ENCODE measurements at regions not wholly inside any gene's neighbourhood (a gene's known extent, or its start where the extent isn't known, plus 50 kb on each side); places are given as distances from the start of the nearest gene placed in this dataset.

DNA sequence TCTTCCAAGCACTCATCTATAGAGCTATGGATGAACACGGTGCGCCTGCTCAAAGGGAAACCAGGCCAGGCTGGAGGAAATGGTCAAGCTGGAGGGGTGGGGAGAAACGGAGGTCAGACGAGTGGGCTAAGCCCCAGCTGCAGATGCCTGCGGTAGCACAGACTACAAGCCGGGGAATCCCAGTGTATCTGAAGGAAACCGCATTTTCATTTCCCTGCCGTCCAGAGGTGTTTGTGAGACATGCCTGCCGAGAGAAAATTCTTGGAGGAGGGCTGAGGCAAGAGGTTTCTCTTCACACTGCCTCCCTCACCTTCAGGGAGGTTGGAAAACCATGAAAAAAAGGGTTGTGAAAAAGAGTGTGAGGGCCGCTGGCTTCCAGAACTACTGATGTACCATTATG is 102.0 kb upstream of the FOXN3 start:
- TF ChIP-seq, protein P1, sequence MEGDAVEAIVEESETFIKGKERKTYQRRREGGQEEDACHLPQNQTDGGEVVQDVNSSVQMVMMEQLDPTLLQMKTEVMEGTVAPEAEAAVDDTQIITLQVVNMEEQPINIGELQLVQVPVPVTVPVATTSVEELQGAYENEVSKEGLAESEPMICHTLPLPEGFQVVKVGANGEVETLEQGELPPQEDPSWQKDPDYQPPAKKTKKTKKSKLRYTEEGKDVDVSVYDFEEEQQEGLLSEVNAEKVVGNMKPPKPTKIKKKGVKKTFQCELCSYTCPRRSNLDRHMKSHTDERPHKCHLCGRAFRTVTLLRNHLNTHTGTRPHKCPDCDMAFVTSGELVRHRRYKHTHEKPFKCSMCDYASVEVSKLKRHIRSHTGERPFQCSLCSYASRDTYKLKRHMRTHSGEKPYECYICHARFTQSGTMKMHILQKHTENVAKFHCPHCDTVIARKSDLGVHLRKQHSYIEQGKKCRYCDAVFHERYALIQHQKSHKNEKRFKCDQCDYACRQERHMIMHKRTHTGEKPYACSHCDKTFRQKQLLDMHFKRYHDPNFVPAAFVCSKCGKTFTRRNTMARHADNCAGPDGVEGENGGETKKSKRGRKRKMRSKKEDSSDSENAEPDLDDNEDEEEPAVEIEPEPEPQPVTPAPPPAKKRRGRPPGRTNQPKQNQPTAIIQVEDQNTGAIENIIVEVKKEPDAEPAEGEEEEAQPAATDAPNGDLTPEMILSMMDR (IDR thresholded peaks at IDR 0.05; ENCODE audit: low read depth, low read length), result no peak
- Histone ChIP-seq H3K4me3 (ENCODE audit: low read depth, low read length) (no peak overlapping the region), H3K9me3 (ENCODE audit: control insufficient read depth, insufficient read depth, low read length) (peaks cover 6% of the 10 kb centered on the region; the same call in 1 of the 2 replicates), H3K27me3 (ENCODE audit: control insufficient read depth, insufficient read depth, low read length) (no peaks in the 10 kb centered on the region), H3K27ac (ENCODE audit: low read depth, low read length) (peak overlapping the region; percentile 61)
- CTCF ChIA-PET, result interaction anchor here (1.0 kb wide), 1 partner anchor 22 kb away, joined by 3 read pairs; no protein-coding TSS in a partner anchor
- POLR2A ChIA-PET, result interaction anchor here (0.6 to 0.9 kb wide), 2 partner anchors 16 to 94 kb away, joined by 3 read pairs; no protein-coding TSS in a partner anchor
- peak; percentile 86 for DNase-seq (ENCODE audit: low read depth, low spot score)

DNA sequence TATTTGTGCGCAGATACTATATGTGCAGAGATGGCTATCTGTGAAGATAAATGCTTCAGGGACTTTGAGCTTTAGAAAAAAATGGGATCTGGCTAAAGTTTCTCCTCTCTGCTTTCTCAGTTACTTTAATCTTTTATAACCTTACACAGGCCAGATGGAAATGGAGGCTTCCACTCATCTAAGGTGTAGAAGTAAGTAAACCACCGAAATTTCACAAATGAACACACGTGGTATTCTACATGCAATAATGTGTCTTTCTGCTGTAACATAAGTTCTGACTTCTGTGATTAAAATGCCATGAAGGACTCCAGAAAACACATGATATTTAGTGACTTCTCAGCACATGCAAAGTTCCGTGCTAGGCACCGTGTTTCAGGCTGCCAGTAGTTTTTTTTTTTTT is 99.1 kb upstream of the FOXN3 start:
- CTCF ChIA-PET, result no interaction called here
- H3K27ac ChIP-seq (ENCODE audit: low read depth, low read length), result no peak overlapping the region
- H3K9me3 ChIP-seq (ENCODE audit: control insufficient read depth, insufficient read depth, low read length), result 0 out of 2 replicates have a peak, but pooled peaks cover 4% of the 10 kb centered on the region
- H3K27me3 ChIP-seq (ENCODE audit: control insufficient read depth, insufficient read depth, low read length), result no peaks in the 10 kb centered on the region
- POLR2A ChIA-PET, result no interaction called here
- TF ChIP-seq, protein P1 (IDR thresholded peaks at IDR 0.05; ENCODE audit: low read depth, low read length), result no peak
- H3K4me3 ChIP-seq (ENCODE audit: low read depth, low read length), result no peak overlapping the region
- DNase-seq (ENCODE audit: low read depth, low spot score), result no peak

DNA sequence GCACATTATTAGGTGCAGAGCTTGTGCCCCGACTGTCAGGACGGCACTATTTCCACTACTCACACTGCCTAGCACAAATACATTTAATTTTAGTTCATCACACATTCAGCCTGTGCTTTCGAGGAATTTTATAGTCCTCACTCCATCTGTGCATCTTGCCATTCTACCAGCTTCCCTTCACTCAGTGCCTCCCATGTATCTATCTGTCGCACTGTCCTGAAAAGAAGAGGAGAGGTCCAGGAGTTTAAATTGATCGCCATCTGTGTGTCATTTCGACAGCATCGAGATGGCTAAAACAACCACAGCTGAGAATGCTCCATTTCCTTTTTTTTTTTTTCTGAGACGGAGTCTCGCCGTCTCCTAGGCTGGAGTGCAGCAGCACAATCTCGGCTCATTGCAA is 97.6 kb upstream of the FOXN3 start:
- no peak overlapping the region for H3K4me3 ChIP-seq (ENCODE audit: low read depth, low read length)
- H3K9me3 ChIP-seq (ENCODE audit: control insufficient read depth, insufficient read depth, low read length), result no peaks in the 10 kb centered on the region
- TF ChIP-seq, protein P1 (IDR thresholded peaks at IDR 0.05; ENCODE audit: low read depth, low read length), result no peak
- no peak for DNase-seq (ENCODE audit: low read depth, low spot score)
- no peak overlapping the region for H3K27ac ChIP-seq (ENCODE audit: low read depth, low read length)
- ChIA-PET CTCF (no interaction called here), POLR2A (no interaction called here)
- no peaks in the 10 kb centered on the region for H3K27me3 ChIP-seq (ENCODE audit: control insufficient read depth, insufficient read depth, low read length)

DNA sequence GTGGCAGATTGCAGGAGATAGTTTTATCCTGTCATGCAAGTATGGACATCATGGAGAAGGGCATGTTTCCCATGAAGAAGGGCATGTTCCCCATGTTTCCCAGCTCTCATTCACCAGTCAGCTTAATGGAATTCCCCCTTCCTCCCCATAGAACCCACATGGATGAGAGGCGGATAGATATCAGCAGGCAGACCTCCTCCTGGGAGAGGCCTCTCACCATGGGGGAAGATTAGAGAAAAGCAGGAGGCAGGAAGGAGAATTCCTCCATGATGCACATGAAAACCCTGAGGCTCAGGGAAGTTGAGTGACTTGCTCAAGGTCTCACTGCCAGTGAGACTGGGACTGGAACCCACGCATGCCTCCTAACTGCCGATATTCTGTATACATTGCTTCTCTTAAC is 92.9 kb upstream of the FOXN3 start:
- no peak overlapping the region for H3K27ac ChIP-seq (ENCODE audit: low read depth, low read length)
- TF ChIP-seq, protein P1 (IDR thresholded peaks at IDR 0.05; ENCODE audit: low read depth, low read length), result no peak
- DNase-seq (ENCODE audit: low read depth, low spot score), result no peak

DNA sequence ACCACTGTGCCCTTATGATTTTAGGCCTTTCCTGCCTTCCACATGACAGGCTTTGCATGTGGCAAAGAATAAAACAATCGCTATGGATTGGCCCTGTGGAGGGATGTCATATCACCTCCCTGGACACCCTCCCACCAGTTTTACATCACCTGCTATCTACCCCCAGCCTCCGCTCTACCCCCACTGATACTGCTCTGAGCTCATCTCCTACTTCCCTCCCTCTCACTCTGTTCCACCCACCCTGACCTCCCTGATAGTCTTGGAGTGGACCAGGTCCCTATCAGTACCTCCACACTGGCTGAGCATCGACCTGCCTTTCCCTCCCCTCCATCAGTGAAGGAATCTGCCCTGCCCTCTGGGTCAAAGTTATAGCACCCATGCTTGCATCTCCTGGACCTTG is 91.8 kb upstream of the FOXN3 start:
- ChIA-PET POLR2A (no interaction called here), CTCF (no interaction called here)
- Histone ChIP-seq H3K9me3 (ENCODE audit: control insufficient read depth, insufficient read depth, low read length) (no peaks in the 10 kb centered on the region), H3K27me3 (ENCODE audit: control insufficient read depth, insufficient read depth, low read length) (no peaks in the 10 kb centered on the region), H3K27ac (ENCODE audit: low read depth, low read length) (no peak overlapping the region), H3K4me3 (ENCODE audit: low read depth, low read length) (no peak overlapping the region)
- no peak for DNase-seq (ENCODE audit: low read depth, low spot score)
- TF ChIP-seq, protein P1 (IDR thresholded peaks at IDR 0.05; ENCODE audit: low read depth, low read length), result no peak

More for the DNA sequence above, 92.9 kb upstream of the FOXN3 start:
- Histone ChIP-seq H3K4me3 (ENCODE audit: low read depth, low read length) (no peak overlapping the region), H3K27me3 (ENCODE audit: control insufficient read depth, insufficient read depth, low read length) (no peaks in the 10 kb centered on the region), H3K9me3 (ENCODE audit: control insufficient read depth, insufficient read depth, low read length) (no peaks in the 10 kb centered on the region)
- ChIA-PET CTCF (no interaction called here), POLR2A (no interaction called here)

Data from AG04450 (cell line).